ENCODE measurements at regions not wholly inside any gene's neighbourhood (a gene's known extent, or its start where the extent isn't known, plus 50 kb on each side); places are given as distances from the start of the nearest gene placed in this dataset.
A peak's percentile ranks its signal among the peaks of the same experiment; 100 is the strongest.

- no peak for DNase-seq (ENCODE audit: low read depth)
- no peak for FAIRE-seq
- Histone ChIP-seq H3K36me3 (ENCODE audit: control insufficient read depth, insufficient read depth, low read length) (no peaks in the 10 kb centered on the region), H3K27me3 (ENCODE audit: control insufficient read depth, insufficient read depth, low read length) (no peaks in the 10 kb centered on the region), H3K4me3 (ENCODE audit: low read depth, low read length) (no peak overlapping the region)
- TF ChIP-seq, protein P1, sequence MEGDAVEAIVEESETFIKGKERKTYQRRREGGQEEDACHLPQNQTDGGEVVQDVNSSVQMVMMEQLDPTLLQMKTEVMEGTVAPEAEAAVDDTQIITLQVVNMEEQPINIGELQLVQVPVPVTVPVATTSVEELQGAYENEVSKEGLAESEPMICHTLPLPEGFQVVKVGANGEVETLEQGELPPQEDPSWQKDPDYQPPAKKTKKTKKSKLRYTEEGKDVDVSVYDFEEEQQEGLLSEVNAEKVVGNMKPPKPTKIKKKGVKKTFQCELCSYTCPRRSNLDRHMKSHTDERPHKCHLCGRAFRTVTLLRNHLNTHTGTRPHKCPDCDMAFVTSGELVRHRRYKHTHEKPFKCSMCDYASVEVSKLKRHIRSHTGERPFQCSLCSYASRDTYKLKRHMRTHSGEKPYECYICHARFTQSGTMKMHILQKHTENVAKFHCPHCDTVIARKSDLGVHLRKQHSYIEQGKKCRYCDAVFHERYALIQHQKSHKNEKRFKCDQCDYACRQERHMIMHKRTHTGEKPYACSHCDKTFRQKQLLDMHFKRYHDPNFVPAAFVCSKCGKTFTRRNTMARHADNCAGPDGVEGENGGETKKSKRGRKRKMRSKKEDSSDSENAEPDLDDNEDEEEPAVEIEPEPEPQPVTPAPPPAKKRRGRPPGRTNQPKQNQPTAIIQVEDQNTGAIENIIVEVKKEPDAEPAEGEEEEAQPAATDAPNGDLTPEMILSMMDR (IDR thresholded peaks at IDR 0.05; ENCODE audit: insufficient read depth, low read length, severe bottlenecking), result no peak
Measured at GRCh38 chr7:106398786-106399185, 114.0 kb upstream of the NAMPT start.

DNA sequence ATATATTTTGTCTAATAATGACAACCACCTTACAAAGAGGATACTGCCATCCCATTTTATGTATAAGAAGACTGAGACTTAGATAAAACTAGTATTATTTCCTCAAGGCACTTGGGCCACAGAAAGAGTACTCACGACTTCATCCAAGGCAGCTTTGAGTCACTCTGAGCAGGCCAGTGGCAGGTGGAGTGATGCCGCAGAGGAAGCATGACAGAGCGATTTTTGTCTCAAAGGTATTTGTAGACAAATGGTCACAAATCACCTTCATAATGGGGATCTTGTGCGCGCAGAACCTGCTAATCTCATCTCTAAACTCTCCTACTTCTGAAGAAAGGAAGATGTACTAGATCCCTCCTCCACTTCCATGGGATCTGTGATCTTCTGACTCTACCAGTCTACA is 113.2 kb upstream of the NAMPT start:
- FAIRE-seq (no peak), DNase-seq (ENCODE audit: low read depth) (no peak)
- TF ChIP-seq, protein P1 (IDR thresholded peaks at IDR 0.05; ENCODE audit: insufficient read depth, low read length, severe bottlenecking), result no peak
- Histone ChIP-seq H3K36me3 (ENCODE audit: control insufficient read depth, insufficient read depth, low read length) (no peaks in the 10 kb centered on the region), H3K4me3 (ENCODE audit: low read depth, low read length) (no peak overlapping the region), H3K27me3 (ENCODE audit: control insufficient read depth, insufficient read depth, low read length) (no peaks in the 10 kb centered on the region)

DNA sequence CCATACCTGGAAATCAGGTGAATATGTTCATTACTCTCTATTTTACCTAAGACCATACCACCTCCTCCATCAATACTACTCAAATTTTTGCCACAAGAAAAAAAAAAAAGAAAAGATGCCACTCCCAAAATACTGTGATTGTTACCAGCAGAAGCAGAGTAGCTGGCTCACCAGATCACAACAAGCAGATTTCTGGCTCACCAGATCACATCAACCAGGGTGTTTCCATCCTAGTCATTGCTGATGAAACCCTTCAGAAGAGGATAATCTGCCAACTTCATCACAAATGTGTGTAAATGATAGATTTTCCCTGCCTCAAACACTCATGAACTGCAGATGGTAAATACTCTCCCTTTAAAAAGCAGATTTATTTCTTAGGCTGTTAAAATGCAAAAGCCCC is 109.7 kb upstream of the NAMPT start:
- DNase-seq (ENCODE audit: low read depth) (no peak), FAIRE-seq (no peak)
- Histone ChIP-seq H3K27me3 (ENCODE audit: control insufficient read depth, insufficient read depth, low read length) (no peaks in the 10 kb centered on the region), H3K4me3 (ENCODE audit: low read depth, low read length) (no peak overlapping the region), H3K36me3 (ENCODE audit: control insufficient read depth, insufficient read depth, low read length) (no peaks in the 10 kb centered on the region)
- TF ChIP-seq, protein P1 (IDR thresholded peaks at IDR 0.05; ENCODE audit: insufficient read depth, low read length, severe bottlenecking), result no peak

GRCh38 chr7:106393564-106394251 is 108.9 kb upstream of the NAMPT start:
- H3K27me3 ChIP-seq (ENCODE audit: control insufficient read depth, insufficient read depth, low read length), result no peaks in the 10 kb centered on the region
- no peak overlapping the region for H3K4me3 ChIP-seq (ENCODE audit: low read depth, low read length)
- H3K36me3 ChIP-seq (ENCODE audit: control insufficient read depth, insufficient read depth, low read length), result no peaks in the 10 kb centered on the region
- TF ChIP-seq, protein P1 (IDR thresholded peaks at IDR 0.05; ENCODE audit: insufficient read depth, low read length, severe bottlenecking), result no peak
- DNase-seq (ENCODE audit: low read depth) (peak; percentile 32), FAIRE-seq (no peak)

GRCh38 chr7:106392590-106392989 is 107.8 kb upstream of the NAMPT start:
- FAIRE-seq (no peak), DNase-seq (ENCODE audit: low read depth) (peak; percentile 85)
- Histone ChIP-seq H3K4me3 (ENCODE audit: low read depth, low read length) (no peak overlapping the region), H3K27me3 (ENCODE audit: control insufficient read depth, insufficient read depth, low read length) (no peaks in the 10 kb centered on the region), H3K36me3 (ENCODE audit: control insufficient read depth, insufficient read depth, low read length) (no peaks in the 10 kb centered on the region)
- TF ChIP-seq, protein P1 (IDR thresholded peaks at IDR 0.05; ENCODE audit: insufficient read depth, low read length, severe bottlenecking), result no peak

- TF ChIP-seq, protein P1 (IDR thresholded peaks at IDR 0.05; ENCODE audit: insufficient read depth, low read length, severe bottlenecking), result no peak
- no peak for FAIRE-seq
- no peak overlapping the region for H3K4me3 ChIP-seq (ENCODE audit: low read depth, low read length)
- no peak for DNase-seq (ENCODE audit: low read depth)
- no peaks in the 10 kb centered on the region for H3K36me3 ChIP-seq (ENCODE audit: control insufficient read depth, insufficient read depth, low read length)
- no peaks in the 10 kb centered on the region for H3K27me3 ChIP-seq (ENCODE audit: control insufficient read depth, insufficient read depth, low read length)
Measured at GRCh38 chr7:106392144-106392543, 107.4 kb upstream of the NAMPT start.
